HG02610 (cell line): ENCODE measurements at regions not wholly inside any gene's neighbourhood (a gene's known extent, or its start where the extent isn't known, plus 50 kb on each side); places are given as distances from the start of the nearest gene placed in this dataset.
A peak's percentile ranks its signal among the peaks of the same experiment; 100 is the strongest.
"Not testable (repeated sequence)": the region's sequence is repeated elsewhere in the genome, so short reads cannot be mapped to it uniquely, and the experiment has no call there.

ENCODE experiments used
- ATAC-seq: cut with Tn5 transposase; IDR thresholded peaks from one replicate; pipeline ENCODE4 v1.9.1; 2021; ENCODE audit warnings: mild to moderate bottlenecking, moderate library complexity; ENCODE audit not compliant: unreplicated experiment

DNA sequence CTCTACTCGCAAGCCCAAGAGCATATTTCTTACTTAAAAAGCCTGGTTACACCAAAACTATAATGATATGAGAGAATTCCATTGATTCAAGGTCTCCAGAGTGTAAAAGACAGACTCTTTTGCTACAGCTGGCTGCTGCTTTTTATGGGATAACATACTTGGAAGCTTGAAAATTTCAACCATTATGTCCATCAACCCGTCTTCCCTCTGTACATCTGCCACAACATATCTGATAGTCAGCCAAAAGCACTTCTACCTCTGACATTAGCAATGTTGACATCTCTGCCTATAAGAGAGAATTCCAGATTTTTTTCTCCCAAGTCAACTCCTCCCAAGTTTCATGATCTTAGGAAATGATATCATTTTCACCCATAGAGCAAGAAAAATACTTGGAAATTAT is 54.4 kb upstream of the IQCM start:
- no peak for ATAC-seq

DNA sequence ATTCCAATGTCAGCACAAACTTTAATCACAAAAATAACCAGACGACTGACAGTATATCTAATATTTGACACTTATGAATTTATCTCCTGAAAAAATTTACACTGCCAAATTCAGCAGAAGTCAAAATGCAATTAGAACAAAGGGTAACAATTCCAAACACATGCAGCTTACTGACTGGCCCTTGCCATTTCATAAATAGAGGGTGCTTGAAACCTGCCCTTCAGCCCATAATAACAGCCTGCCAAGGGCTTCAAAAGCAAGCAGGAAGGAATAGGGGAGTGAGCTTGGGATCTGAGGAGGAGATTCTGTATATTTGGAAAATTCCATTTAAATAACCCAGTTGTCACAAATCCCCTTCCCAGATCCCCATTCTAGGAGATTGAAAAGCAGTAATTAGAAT is 66.1 kb upstream of the IQCM start:
- ATAC-seq = no peak

DNA sequence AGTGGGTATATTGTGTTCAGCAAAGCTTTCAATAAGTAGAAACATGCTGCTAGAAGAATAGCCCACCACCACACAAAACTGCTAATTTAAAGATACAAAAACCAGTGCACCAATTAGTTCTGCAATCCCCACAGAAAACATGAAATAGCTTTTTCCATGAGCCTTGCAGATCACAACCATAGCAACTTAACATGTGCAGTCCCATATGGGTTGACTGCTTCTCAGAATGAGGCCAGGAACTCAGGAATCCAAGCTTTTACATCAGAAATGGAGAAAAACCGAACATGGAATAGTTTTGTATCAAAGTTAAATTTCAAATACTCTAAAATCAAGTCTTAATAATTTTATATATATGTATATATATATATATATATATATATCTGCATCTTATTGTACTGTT is 66.6 kb upstream of the IQCM start:
- ATAC-seq = no peak

DNA sequence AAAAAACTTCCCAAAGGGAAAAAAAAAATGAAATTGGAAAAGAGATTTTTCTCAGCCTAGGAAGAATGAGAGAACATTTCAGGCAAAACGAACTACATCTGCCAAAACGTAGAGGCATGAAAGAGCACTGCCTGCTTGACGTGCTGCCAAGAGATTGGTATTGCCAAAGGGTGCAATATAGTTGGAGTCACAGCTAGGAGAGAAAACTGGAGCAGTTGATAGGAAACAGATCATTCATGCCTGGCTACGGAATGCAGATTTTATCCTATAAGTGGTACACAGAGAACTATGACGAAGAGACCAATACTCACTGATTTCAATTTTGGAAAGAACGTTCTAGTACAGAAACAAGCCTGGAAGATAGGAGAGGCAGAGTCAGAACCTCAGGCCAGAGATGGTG is 68.4 kb upstream of the IQCM start:
- ATAC-seq = no peak

DNA sequence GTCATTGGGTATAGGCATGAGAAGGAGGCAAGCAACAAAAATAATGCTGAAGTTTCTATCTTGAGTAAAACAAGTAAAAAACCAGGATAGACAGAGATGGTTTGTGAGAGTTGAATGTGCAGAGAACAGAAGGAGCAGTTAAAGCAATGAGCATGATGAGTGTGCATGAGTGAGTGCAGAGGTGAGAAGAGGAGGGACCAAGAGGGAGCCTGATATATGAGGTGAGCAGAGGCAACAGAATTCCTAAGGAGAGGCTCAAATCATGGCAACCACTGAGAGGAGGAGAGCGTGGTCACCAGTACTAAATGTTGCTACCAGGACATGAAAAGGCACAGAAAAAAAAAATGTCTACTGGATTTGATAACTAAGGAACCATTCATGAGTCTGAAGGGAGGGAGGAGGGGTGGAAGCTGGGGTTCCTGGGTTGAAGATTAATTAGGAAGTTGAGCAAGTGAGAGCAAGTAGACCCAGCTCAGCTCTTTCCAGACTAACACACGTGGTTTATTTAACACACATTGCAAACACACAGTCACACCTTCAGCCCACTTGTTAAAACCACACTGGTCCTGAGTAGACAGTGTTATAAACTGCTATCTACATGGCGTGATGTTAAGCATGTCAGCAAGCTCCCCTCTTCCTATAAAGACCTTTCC is 69.0 kb upstream of the IQCM start:
- no peak for ATAC-seq

DNA sequence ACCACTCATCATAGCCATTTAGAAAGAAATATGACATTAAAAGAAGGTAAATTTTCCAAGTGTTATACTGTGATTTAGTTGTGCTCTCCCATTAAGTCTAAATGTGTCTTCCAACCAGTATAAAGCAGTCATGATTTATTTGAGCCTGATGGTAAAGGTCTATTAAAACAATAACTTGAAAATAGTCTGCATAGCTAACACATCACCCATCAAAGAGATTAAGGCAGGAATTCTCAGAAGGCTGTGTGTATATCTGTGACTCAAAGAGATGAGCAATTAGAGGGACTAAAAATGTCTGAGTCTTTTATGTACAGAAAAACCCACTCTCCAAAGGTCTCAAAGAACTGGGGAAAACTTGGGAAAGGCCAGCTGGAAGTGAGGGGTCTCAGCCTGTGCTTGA is 70.3 kb upstream of the IQCM start:
- ATAC-seq = no peak

DNA sequence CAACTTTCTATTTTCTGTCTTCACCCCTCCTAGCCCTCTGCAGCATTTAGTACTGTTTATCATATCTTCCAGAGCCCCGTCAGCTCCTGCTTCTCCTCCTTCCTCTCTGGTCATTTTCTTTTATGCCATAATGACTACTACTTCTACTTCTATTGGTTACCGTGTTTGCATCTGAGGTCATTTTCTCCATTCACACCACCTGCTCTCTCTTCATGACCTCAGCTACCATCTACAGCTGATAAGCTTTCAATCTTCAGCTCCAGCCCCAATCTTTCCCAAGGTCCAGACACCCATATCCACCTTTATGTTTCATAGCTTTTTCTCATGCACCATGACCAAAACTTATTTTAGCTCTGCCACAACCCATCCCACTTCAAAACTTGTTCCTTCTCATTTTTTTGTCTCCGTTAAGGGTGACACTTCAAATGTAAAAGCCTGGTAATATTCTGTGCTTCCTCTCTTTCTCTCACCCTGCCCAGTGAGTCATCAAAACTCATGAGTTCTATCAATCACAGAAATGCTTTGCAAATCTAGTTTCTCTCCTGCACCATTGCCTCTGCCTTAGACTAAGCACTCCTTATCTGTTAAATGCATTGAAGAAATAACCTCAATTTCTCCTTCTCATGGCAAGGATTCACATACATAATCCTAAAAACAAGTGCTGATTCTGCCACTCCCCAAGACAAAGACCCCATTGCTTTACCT is 71.3 kb upstream of the IQCM start:
- no peak for ATAC-seq

DNA sequence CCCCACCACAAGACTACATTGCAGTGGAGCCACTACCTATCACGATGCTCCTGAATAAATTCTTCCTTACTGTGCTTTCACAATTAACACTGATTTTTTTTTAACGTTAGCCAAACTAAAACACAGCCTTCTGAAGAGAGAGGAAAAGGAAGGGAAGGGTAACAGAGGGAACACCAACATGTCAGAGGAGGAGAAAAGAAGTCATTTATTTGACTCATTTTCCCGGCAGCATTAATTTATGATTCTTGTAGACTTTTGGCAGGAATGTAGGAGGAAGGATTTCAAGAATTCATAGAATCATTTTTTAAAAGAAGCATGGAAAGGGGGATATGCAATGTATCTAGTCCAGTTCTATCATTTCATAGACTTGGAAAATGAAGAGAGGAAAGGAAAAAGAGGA is 74.3 kb upstream of the IQCM start:
- ATAC-seq = no peak

DNA sequence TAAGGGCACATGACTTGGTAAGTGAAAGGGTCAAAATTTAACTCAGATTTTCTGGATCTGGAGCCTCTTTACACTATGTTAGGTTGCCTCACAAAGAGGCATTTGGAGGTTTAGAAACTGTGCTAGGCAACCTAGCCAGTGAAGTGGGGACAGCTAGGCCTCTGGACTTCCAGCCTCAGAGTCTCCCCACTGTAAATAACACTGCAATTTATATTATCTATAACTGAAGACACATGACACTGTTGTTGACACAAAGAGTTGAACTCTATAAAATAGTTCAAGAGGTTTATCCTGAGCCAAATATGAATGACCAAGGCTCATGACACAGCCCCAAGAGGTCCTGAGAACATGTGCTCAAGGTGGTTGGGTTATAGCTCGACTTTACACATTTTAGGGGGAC is 74.9 kb upstream of the IQCM start:
- no peak for ATAC-seq

DNA sequence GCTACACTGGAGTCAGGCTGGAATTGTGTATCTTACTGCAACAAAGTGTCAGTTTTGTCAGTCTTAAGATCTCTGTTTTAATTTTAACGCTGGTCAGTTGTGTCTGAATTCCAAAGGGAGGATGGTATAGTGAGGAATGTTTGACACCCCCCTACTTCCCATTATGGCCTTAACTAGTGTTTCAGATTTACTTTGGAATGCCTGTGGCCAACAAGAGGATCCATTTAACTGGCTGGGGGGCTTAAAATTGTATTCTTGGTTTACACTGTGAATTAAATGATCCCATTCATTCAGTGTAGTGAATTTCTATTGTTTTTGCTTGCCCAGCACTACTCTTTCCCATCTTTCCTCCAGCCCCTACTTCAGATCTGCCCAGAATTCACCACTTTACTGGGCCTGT is 75.8 kb upstream of the IQCM start:
- no peak for ATAC-seq

DNA sequence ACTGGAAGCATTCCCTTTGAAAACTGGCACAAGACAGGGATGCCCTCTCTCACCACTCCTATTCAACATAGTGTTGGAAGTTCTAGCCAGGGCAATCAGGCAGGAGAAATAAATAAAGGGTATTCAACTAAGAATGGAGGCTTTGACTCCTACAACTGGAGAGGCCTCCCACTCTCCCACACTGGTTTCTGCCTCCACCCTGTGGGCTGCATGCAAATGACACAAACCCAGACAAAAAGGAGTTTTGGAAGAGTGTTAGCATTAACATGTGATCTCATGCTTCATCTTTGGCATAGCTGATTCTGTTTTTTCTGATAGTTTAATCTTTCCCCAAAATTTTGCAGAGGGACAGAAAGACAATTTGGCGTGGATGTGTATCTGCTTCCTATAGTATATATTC is 80.8 kb upstream of the IQCM start:
- ATAC-seq = no peak

DNA sequence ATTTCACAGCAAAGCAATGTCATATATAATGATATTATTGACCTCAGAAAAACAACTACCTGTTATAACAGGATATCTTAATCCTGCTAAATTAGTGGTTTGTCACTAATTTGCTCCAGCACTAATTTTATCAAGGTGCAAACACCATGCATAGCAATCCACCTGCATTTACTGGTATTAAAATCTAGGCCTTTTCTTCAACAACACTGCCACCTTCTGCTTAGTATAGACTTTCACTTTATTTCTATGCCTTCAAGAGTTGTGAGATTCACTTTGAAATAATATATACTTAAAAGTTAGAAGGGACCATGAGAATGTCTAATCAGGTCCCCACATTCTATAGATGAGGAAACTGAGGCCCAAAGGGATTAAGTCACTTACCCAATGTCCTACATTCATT is 82.1 kb upstream of the IQCM start:
- ATAC-seq = no peak

DNA sequence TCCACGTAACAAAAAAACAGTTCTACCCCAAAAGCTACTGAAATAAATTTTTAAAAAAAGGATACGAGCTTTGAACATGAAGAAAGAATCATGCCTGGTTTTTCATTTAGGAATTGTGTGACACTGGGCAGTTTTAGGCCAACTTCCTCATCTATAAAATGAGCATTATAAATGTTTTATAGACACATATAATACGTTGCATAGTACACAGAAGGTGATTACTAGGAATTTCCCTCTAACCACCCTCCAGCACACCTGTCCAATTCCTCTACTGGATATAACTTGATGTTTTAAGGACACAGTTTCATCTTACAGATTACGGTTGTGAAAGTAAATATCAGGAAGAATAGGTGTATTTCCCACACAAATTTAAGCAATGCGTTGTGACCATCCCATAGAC is 85.5 kb upstream of the IQCM start:
- ATAC-seq = no peak

DNA sequence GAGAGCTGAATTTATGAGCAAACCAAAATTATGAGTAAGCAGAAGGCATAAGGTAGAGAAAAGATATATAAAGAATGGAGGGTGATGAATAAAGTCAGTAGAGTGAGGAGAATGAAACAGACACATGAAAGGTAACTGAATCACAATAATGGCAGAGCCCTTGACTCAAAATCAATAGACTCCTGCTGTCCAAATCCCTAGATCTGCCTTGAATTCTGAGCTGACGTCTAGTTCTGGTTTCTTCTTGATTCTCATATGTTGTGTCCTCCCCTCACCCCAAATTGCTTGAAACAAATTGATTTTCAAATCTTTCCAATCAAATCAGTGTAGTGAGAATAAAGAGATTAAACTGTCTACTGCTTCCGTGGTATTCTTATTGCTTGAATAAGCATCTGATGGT is 86.6 kb upstream of the IQCM start:
- no peak for ATAC-seq

DNA sequence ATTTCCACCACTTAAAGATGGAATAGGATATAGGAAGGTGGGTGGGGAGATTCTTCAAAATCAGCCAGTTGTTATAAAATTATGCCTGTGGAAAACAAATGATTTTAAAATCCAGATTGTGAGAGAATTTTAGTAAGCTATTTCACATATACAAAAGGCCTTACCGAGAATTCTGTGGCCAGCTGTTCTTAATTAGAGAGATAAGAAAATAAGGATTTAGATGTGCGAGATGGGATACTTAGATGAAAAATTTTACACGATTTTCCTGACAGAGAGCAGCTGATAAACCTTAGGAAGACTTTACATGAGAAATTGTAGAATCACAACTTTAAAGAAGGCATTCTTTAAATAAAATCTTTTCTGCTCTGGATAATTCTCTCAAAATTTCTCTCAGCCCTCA is 94.5 kb upstream of the IQCM start:
- ATAC-seq = no peak

DNA sequence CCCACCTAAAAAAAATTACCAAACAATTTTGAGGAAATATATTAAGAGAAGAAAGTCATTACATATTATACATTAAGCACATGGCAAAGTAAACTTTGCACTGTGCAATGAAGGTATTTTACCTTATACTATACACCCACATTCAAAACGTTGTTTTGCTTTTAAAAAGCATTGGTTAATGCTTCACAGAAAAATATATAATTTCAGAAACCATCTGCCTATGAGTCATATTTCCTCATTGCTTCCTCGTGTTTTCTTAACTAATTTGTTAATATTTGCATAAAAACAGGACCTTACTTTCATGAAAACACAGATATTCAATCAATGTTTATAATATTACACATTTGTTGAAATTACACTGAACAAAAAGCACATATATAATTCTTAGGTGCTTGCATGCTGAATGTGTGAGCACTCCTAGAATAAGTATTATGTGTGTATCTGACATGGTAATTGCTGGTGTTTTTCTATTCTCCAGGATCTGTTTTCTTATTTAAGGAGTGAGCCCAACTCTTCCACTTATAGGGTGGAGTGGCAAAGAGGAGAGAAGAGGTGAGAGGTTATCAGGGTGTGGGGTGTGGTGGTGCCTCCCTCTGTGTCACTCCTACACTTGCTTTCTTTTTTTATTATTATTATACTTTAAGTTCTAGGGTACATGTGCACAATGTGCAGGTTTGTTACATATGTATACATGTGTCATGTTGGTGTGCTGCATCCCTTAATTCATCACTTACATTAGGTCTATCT is 95.1 kb upstream of the IQCM start:
- ATAC-seq = no peak

DNA sequence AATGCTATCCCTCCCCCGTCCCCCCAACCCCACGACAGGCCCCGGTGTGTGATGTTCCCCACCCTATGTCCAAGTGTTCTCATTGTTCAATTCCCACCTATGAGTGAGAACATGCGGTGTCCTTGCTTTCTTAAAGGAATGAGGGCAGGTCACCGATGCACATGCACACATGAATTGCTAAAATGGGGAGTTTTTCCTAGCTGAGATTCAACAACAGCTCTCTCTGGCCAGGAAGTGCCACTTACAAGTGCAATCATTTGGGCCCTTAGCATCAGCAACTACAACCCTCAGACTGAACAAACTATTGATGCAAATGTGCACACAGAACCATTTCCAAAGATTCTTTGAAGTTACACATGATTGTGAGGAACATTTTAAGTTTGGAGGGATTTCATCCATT is 95.7 kb upstream of the IQCM start:
- ATAC-seq = no peak

DNA sequence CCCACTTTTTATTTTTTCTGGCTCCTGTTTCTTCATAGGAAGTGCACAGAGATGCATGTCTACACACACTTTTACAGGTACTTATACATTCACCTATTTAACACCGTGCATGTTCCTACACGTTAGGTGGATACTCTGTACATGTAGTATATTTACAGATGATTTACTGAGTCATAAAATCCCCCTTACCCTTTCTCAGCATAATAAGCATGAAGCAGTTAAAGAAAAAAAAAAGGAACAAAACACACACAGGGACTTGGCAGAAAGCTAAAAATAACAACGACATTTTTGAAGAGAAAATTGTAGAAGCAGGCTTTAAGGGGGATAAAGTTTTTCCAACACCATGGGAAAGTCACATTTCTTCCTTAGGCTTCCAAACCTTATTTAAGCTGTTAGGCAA is 96.4 kb upstream of the IQCM start:
- ATAC-seq = no peak

DNA sequence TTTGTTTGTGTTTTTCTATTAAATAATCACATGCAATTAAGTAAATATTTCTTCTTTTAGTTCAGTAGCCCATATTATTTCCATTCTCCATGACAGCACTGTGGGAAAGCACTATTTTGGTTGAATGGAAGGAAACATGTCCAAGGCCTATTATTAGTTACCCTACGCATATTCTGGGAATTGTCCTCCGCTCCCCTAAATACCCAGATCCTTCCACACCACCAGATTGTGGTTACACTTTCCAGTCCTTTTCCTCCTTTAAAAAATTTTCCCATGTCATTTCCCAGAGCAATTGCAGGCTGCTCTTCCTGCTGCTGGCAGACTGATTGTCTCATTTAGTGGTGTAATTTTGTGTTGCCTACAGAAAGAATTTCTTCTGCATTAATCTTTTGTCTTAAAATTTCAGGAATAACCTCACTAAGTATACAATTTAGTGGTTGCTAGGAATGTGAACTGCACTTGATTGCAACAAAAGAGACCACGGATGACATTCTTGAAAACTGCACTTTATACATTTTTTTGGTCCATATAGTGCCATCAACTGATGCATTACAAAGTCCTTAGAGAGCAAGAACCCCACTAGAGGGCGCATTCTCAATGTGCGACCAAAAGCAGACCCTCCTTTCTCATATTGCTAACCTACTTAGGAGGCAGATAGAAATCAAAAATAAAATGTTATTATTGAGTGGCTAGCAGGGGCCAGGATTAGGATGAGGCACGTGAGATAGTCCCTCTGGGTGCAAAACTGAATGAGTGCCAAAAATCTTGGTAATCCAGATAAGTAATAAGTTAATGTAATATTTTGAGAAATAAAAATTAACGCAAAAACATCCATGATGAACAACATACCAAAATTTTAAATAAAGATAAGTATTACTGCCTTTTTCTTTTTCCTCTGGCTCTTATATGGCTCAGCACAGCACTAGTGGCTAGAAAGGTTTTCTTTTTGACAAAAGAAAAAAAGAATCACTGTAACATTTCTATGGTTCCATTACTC is 98.8 kb upstream of the IQCM start:
- ATAC-seq = peak; percentile 80

DNA sequence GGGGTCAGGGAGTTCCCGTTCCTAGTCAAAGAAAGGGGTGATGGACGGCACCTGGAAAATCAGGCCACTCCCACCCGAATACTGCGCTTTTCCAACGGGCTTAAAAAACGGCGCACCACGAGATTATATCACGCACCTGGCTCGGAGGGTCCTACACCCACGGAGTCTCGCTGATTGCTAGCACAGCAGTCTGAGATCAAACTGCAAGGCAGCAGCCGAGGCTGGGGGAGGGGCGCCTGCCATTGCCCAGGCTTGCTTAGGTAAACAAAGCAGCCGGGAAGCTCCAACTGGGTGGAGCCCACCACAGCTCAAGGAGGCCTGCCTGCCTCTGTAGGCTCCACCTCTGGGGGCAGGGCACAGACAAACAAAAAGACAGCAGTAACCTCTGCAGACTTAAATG is 100.1 kb upstream of the IQCM start:
- not testable (repeated sequence) for ATAC-seq

DNA sequence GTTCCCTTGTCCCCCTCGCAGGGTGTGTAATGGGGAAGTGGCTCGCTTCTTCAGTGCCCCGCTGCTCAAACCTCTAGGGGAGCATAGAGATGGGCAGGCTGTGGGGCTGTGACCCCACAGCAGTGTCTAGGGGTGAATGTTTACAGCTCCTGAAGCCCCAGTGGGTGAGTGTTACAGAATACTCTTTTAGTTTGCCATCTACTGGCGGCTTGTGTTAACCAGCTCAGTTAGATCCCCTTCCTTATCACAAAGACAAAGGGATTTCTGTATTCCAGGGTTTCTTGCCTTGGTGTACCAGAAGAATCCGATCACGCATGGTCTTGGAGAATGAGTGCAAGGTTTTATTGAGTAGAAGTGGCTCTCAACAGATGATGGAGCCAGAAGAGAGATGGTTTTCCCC is 108.1 kb upstream of the IQCM start:
- ATAC-seq = no peak
